Right lobe of liver (tissue), 6 donors: ENCODE measurements at regions not wholly inside any gene's neighbourhood (a gene's known extent, or its start where the extent isn't known, plus 50 kb on each side); places are given as distances from the start of the nearest gene placed in this dataset.

ENCODE experiments used
- ATAC-seq, 4 donors: fragments of 200-7000 bp; cut with Tn5 transposase; one replicate each; pipeline ENCODE4 v1.9.1; 2020; ENCODE audit warnings: mild to moderate bottlenecking in 4 of 4, moderate library complexity in 4 of 4
- DNase-seq, 3 donors: peaks; one replicate each; pipeline ENCODE4 v3.0.0-alpha.2; 2020
- H3K27ac ChIP-seq, 3 donors: fragments of 200-600 bp; one replicate each; pipeline ENCODE4 v1.8.0; 2022
- H3K27me3 ChIP-seq, 2 donors: fragments of 200-600 bp; one replicate each; pipeline ENCODE4 v1.8.0; 2022
- H3K36me3 ChIP-seq, 4 donors: fragments of 200-600 bp; sonication (generic) in 1 of 4; one replicate each; pipeline versions ENCODE4 v1.5.1 to v1.8.0; 2017 to 2022; ENCODE audit warnings: control low read depth in 1 of 4
- H3K4me1 ChIP-seq, 4 donors: fragments of 200-600 bp; sonication (generic) in 1 of 4; one replicate each; pipeline versions ENCODE4 v1.5.1 to v1.8.0; 2017 to 2022; ENCODE audit warnings: control low read depth in 1 of 4
- H3K4me3 ChIP-seq, 3 donors: fragments of 200-600 bp; one replicate each; pipeline ENCODE4 v1.8.0; 2022
- H3K9me3 ChIP-seq, 4 donors: fragments of 200-600 bp; sonication (generic) in 1 of 4; one replicate each; pipeline versions ENCODE4 v1.5.1 to v1.8.0; 2017 to 2022; ENCODE audit warnings: control low read depth in 1 of 4
- CTCF ChIP-seq, 4 donors: fragments of 200-600 bp in 3 of 4; fragments of 450-650 bp in 1 of 4; IDR thresholded peaks; one replicate each; pipeline versions ENCODE4 v1.5.1 to v1.8.0; 2016 to 2022; ENCODE audit warnings: antibody characterized with exemption in 4 of 4, mild to moderate bottlenecking in 2 of 4
- POLR2A ChIP-seq: fragments of 450-650 bp; IDR thresholded peaks from one replicate; pipeline ENCODE4 v1.6.1; 2017; ENCODE audit warnings: antibody characterized with exemption, mild to moderate bottlenecking
- WGBS: methylation state at CpG from one replicate; pipeline ENCODE4 v1.1.6; 2018; ENCODE audit warnings: low coverage, low lambda C conversion rate; ENCODE audit not compliant: insufficient coverage; ENCODE audit errors: missing lambda C conversion rate; 5-methylcytosine and 5-hydroxymethylcytosine counted together
- intact Hi-C, 2 donors: fragments of 100-400 bp; cut with DNase I; formaldehyde crosslinking; loops; one replicate each; pipeline versions ENCODE4 v1.11.2 to v1.14.1; 2022
- donor health status: DM: no; HTN: yes; CAD: no.
- donor health status: DM: no; HTN: no; CAD: no.
- donor health status: DM: no; HTN: no; CAD: no.
- donor health status: DM: no; HTN: yes; CAD: no.
- donor health status: DM: no; HTN: yes; CAD: no.

- Histone ChIP-seq H3K4me3 (no peak overlapping the region), H3K4me1 (no peaks in the 10 kb centered on the region), H3K27me3 (no peaks in the 10 kb centered on the region), H3K36me3 (no peaks in the 10 kb centered on the region), H3K9me3 (no peaks in the 10 kb centered on the region), H3K27ac (no peak overlapping the region)
- intact Hi-C loops, result no loop called here
- DNase-seq (no peak), ATAC-seq (no peak)
- WGBS, result 68% methylated on average over 5 of the region's 5 CpGs
- TF ChIP-seq POLR2A, result no peak
- TF ChIP-seq CTCF (IDR thresholded peaks at IDR 0.05), result no peak
Measured at GRCh38 chr5:74562122-74562521, 78.4 kb downstream of the ENC1 start.

- TF ChIP-seq POLR2A (no peak), CTCF (IDR thresholded peaks at IDR 0.05) (no peak)
- intact Hi-C loops, result no loop called here
- ATAC-seq, result no peak
Measured at GRCh38 chr5:74560245-74560644, 80.3 kb downstream of the ENC1 start.

GRCh38 chr5:74556631-74557595 is 83.6 kb downstream of the ENC1 start:
- ATAC-seq, result no peak
- Histone ChIP-seq H3K4me3 (no peak overlapping the region), H3K9me3 (no peaks in the 10 kb centered on the region), H3K4me1 (no peaks in the 10 kb centered on the region), H3K27ac (no peak overlapping the region), H3K36me3 (no peaks in the 10 kb centered on the region), H3K27me3 (no peaks in the 10 kb centered on the region)
- TF ChIP-seq POLR2A, result no peak
- no peak for TF ChIP-seq CTCF (IDR thresholded peaks at IDR 0.05)
- intact Hi-C loops, result no loop called here
- 73% methylated on average over 6 of the region's 6 CpGs for WGBS
- DNase-seq, result no peak

More at GRCh38 chr5:74560245-74560644, 80.3 kb downstream of the ENC1 start:
- H3K27ac ChIP-seq, result no peak overlapping the region
- no peak overlapping the region for H3K4me3 ChIP-seq
- H3K9me3 ChIP-seq, result no peaks in the 10 kb centered on the region
- no peaks in the 10 kb centered on the region for H3K4me1 ChIP-seq
- no peak for DNase-seq
- no peaks in the 10 kb centered on the region for H3K27me3 ChIP-seq
- H3K36me3 ChIP-seq, result no peaks in the 10 kb centered on the region

GRCh38 chr5:74556006-74556405 is 84.5 kb downstream of the ENC1 start:
- no peaks in the 10 kb centered on the region for H3K36me3 ChIP-seq
- DNase-seq (no peak), ATAC-seq (no peak)
- 51% methylated on average over 3 of the region's 3 CpGs for WGBS
- intact Hi-C loops, result no loop called here
- TF ChIP-seq CTCF (IDR thresholded peaks at IDR 0.05) (no peak), POLR2A (no peak)
- no peaks in the 10 kb centered on the region for H3K9me3 ChIP-seq
- H3K4me3 ChIP-seq, result no peak overlapping the region
- H3K4me1 ChIP-seq, result no peaks in the 10 kb centered on the region
- H3K27me3 ChIP-seq, result no peaks in the 10 kb centered on the region
- H3K27ac ChIP-seq, result no peak overlapping the region
